Heart right ventricle (tissue), 16 donors: ENCODE measurements at regions not wholly inside any gene's neighbourhood (a gene's known extent, or its start where the extent isn't known, plus 50 kb on each side); places are given as distances from the start of the nearest gene placed in this dataset.

Source experiments
- ATAC-seq, 8 donors: fragments of 200-7000 bp; cut with Tn5 transposase; one replicate each; pipeline ENCODE4 v1.9.1; 2020; ENCODE audit warnings: mild to moderate bottlenecking in 8 of 8, moderate library complexity in 8 of 8, moderate number of reproducible peaks in 1 of 8
- DNase-seq, 2 donors: peaks; one replicate each; pipeline ENCODE4 v3.0.0-alpha.2; 2020
- H3K27ac ChIP-seq, 10 donors: fragments of 200-600 bp; sonication (generic) in 2 of 10; one replicate each; pipeline versions ENCODE4 v1.5.0 to v1.8.0; 2020 to 2022; ENCODE audit warnings: mild to moderate bottlenecking in 3 of 10
- H3K27me3 ChIP-seq, 7 donors: fragments of 200-600 bp; one replicate each; pipeline ENCODE4 v1.8.0; 2021 to 2022; ENCODE audit warnings: mild to moderate bottlenecking in 2 of 7
- H3K36me3 ChIP-seq, 9 donors: fragments of 200-600 bp; sonication (generic) in 1 of 9; one replicate each; pipeline versions ENCODE4 v1.5.0 to v1.8.0; 2020 to 2022; ENCODE audit warnings: mild to moderate bottlenecking in 2 of 9
- H3K4me1 ChIP-seq, 9 donors: fragments of 200-600 bp; sonication (generic) in 1 of 9; one replicate each; pipeline versions ENCODE4 v1.5.0 to v1.8.0; 2020 to 2022; ENCODE audit warnings: mild to moderate bottlenecking in 4 of 9
- H3K4me3 ChIP-seq, 10 donors: fragments of 200-600 bp; sonication (generic) in 2 of 10; one replicate each; pipeline versions ENCODE4 v1.5.0 to v1.8.0; 2020 to 2022; ENCODE audit warnings: mild to moderate bottlenecking in 7 of 10, moderate library complexity in 2 of 10
- H3K9me3 ChIP-seq, 11 donors: fragments of 200-600 bp in 10 of 11; sonication (generic) in 2 of 11; one replicate each; pipeline versions ENCODE4 v1.5.0 to v1.8.0; 2013 to 2022; ENCODE audit warnings: mild to moderate bottlenecking in 2 of 11, control low read depth in 1 of 11, moderate library complexity in 1 of 11
- CTCF ChIP-seq, 9 donors: fragments of 200-600 bp; sonication (generic) in 2 of 9; IDR thresholded peaks; one replicate each; pipeline versions ENCODE4 v1.5.0 to v1.8.0; 2021 to 2022; ENCODE audit warnings: antibody characterized with exemption in 9 of 9, mild to moderate bottlenecking in 5 of 9, moderate library complexity in 1 of 9
- WGBS, 2 donors: extraction: QIAGEN DNeasy Blood & Tissue Kit; methylation state at CpG; one replicate each; pipeline ENCODE4 v1.1.7; 2013; ENCODE audit warnings: inconsistent platforms in 1 of 2; 5-methylcytosine and 5-hydroxymethylcytosine counted together
- intact Hi-C, 10 donors: fragments of 100-400 bp; cut with DNase I; formaldehyde crosslinking; loops; one replicate each; pipeline versions ENCODE4 v1.11.1 to v1.14.2; 2022
- donor health status: Arrhythmogenic right ventricular cardiomyopathy.
- donor health status: ischemic (EF 13 %, LVEDD 7.1; RV severe dilation, severe dysfunction).
- donor health status: healthy with polysubstance abuse.
- donor health status: DM: no; HTN: yes; CAD: no.
- donor health status: DM: no; HTN: no; CAD: no.
- donor health status: ischemic (EF 25% LVEDD 6.9; RV normal size, moderate dysfunction).
- donor health status: ischemic (EF 25% LVEDD 5.7; RV mildly dilated, moderate dysfunction).
- donor health status: healthy.
- donor health status: DM: yes; HTN: yes; CAD: no.
- donor health status: Ischemic cardiomyopathy.
- donor health status: ischemic (EF 35%, LVEDD 5.7; RV mildly dilated, moderate dysfunction).
- donor health status: nonischemic (EF 11% LVEDD 7.7; RV severe dilation, severe dysfunction).
- donor health status: DM: yes; HTN: yes; CAD: no.
- donor health status: PGD.
- donor health status: ischemic (EF 29% LVEDD 5.4; RV normal size, mild dysfunction).
- donor health status: nonischemic (EF 23%, LVEDD 6.1; RV moderate dilation, normal function).

GRCh38 chr6:48423640-48424365 is 312.8 kb upstream of the PTCHD4 start:
- ATAC-seq, result no peak
- Histone ChIP-seq H3K4me3 (no peak overlapping the region), H3K4me1 (no peaks in the 10 kb centered on the region), H3K9me3 (no peaks in the 10 kb centered on the region), H3K36me3 (no peaks in the 10 kb centered on the region), H3K27me3 (no peaks in the 10 kb centered on the region), H3K27ac (no peak overlapping the region)
- no peak for DNase-seq
- intact Hi-C loops, result no loop called here
- 81 to 85% methylated on average over 1 of the region's 1 CpG for WGBS, 2 donors
- no peak for TF ChIP-seq CTCF (IDR thresholded peaks at IDR 0.05)

GRCh38 chr6:48419992-48420391 is 309.0 kb upstream of the PTCHD4 start:
- Histone ChIP-seq H3K4me3 (no peak overlapping the region), H3K27ac (no peak overlapping the region), H3K9me3 (no peaks in the 10 kb centered on the region), H3K4me1 (no peaks in the 10 kb centered on the region), H3K27me3 (no peaks in the 10 kb centered on the region), H3K36me3 (no peaks in the 10 kb centered on the region)
- intact Hi-C loops, result no loop called here
- WGBS, 2 donors, result 70% methylated on average over 1 of the region's 1 CpG
- DNase-seq, result no peak
- no peak for TF ChIP-seq CTCF (IDR thresholded peaks at IDR 0.05)
- ATAC-seq, result no peak

DNA sequence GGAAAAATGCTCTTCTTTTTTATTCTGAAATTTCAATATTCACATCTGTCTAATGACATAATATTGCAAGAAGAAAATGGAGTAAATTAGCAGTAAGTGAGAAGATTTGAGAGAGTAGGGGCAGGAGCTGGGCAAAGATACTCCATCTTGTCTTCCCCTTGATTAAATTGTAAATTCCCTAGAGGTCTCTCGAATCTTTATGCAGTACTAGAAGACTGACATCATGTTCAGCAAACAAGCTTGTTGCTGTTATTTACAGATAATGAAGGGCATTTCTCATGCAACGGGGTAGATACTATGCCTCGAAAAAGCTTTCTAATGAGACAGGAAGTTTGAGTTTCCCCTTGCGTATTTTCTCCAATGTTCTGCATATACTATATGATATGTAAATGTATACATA is 306.9 kb upstream of the PTCHD4 start:
- Histone ChIP-seq H3K27ac (no peak overlapping the region), H3K27me3 (no peaks in the 10 kb centered on the region), H3K36me3 (no peaks in the 10 kb centered on the region), H3K4me3 (no peak overlapping the region), H3K4me1 (no peaks in the 10 kb centered on the region), H3K9me3 (peaks cover 0 to 3% (median 0%) of the 10 kb centered on the region in 11 donors)
- DNase-seq (no peak), ATAC-seq (no peak)
- intact Hi-C loops, result no loop called here
- TF ChIP-seq CTCF (IDR thresholded peaks at IDR 0.05), result no peak
- WGBS, 2 donors, result 57 to 60% methylated on average over 4 of the region's 4 CpGs

- ATAC-seq, result no peak
- TF ChIP-seq CTCF (IDR thresholded peaks at IDR 0.05), result no peak
- DNase-seq, result no peak
- 76 to 89% methylated on average over 2 of the region's 2 CpGs for WGBS, 2 donors
- Histone ChIP-seq H3K36me3 (no peaks in the 10 kb centered on the region), H3K4me3 (no peak overlapping the region), H3K27me3 (no peaks in the 10 kb centered on the region), H3K9me3 (peaks cover 0 to 3% (median 0%) of the 10 kb centered on the region in 11 donors), H3K4me1 (no peaks in the 10 kb centered on the region), H3K27ac (no peak overlapping the region)
- intact Hi-C loops, result no loop called here
Observed at GRCh38 chr6:48412656-48413055, 301.7 kb upstream of the PTCHD4 start.
